ENCODE measurements at regions not wholly inside any gene's neighbourhood (a gene's known extent, or its start where the extent isn't known, plus 50 kb on each side); places are given as distances from the start of the nearest gene placed in this dataset.
"Not testable (repeated sequence)": the region's sequence is repeated elsewhere in the genome, so short reads cannot be mapped to it uniquely, and the experiment has no call there.

DNA sequence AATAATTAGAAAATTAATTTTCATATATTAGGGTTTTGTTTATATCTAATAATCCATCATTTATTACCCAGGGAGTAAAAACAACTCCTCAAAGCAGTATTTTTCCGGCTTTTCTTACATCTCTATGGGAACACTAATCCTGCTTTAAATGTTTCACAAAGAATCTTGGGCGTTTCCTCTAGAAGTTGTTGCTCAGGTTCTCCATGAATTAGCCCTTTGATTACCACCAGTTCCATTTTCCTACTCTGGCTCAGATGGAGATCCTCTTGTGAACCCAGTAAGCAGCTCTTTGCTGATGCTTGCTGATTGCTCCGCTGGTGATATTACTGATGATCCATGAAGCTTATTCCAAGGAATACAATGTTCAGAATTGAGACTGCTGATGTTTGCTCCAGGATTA lies 78.5 kb upstream of the PKP2 start:
- Histone ChIP-seq H3K9ac (ENCODE audit: low read length) (no peak overlapping the region), H3K79me2 (ENCODE audit: low read length) (no peaks in the 10 kb centered on the region), H3K4me3 (ENCODE audit: low read length) (no peak overlapping the region), H3K27me3 (ENCODE audit: low read length) (no peaks in the 10 kb centered on the region), H4K20me1 (ENCODE audit: low read length) (no peaks in the 10 kb centered on the region), H3K4me1 (ENCODE audit: insufficient read depth, low read length) (peaks cover 12% of the 10 kb centered on the region), H3K9me3 (ENCODE audit: low read length) (no peaks in the 10 kb centered on the region), H3K9me2 (replicated peaks; ENCODE audit: low read length) (no peaks in the 10 kb centered on the region), H3K27ac (ENCODE audit: low read length) (no peak overlapping the region), H3K36me3 (ENCODE audit: low read depth, low read length) (no peaks in the 10 kb centered on the region), H2AFZ (ENCODE audit: low read length) (no peak overlapping the region), H3K4me2 (ENCODE audit: low read length) (no peak overlapping the region), H3F3A (ENCODE audit: low read length, unreplicated experiment) (no peaks in the 10 kb centered on the region)
- intact Hi-C loops (cut with micrococcal nuclease), result no loop called here
- POLR2A ChIA-PET (ENCODE audit: unreplicated experiment), result no interaction called here
- ATAC-seq (no peak), DNase-seq (no peak)
- CTCF ChIA-PET, result no interaction called here
- TF ChIP-seq EZH2 (IDR thresholded peaks at IDR 0.05; ENCODE audit: low read length, unreplicated experiment) (no peak), EZH2phosphoT487 (IDR thresholded peaks at IDR 0.05; ENCODE audit: borderline replicate concordance, low read length) (no peak)
- TF ChIP-seq, protein P1, sequence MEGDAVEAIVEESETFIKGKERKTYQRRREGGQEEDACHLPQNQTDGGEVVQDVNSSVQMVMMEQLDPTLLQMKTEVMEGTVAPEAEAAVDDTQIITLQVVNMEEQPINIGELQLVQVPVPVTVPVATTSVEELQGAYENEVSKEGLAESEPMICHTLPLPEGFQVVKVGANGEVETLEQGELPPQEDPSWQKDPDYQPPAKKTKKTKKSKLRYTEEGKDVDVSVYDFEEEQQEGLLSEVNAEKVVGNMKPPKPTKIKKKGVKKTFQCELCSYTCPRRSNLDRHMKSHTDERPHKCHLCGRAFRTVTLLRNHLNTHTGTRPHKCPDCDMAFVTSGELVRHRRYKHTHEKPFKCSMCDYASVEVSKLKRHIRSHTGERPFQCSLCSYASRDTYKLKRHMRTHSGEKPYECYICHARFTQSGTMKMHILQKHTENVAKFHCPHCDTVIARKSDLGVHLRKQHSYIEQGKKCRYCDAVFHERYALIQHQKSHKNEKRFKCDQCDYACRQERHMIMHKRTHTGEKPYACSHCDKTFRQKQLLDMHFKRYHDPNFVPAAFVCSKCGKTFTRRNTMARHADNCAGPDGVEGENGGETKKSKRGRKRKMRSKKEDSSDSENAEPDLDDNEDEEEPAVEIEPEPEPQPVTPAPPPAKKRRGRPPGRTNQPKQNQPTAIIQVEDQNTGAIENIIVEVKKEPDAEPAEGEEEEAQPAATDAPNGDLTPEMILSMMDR (conservative IDR thresholded peaks at IDR 0.05; ENCODE audit: low read depth, low read length), result no peak
- BruUV-seq (replicated peaks), result no TSS peak

DNA sequence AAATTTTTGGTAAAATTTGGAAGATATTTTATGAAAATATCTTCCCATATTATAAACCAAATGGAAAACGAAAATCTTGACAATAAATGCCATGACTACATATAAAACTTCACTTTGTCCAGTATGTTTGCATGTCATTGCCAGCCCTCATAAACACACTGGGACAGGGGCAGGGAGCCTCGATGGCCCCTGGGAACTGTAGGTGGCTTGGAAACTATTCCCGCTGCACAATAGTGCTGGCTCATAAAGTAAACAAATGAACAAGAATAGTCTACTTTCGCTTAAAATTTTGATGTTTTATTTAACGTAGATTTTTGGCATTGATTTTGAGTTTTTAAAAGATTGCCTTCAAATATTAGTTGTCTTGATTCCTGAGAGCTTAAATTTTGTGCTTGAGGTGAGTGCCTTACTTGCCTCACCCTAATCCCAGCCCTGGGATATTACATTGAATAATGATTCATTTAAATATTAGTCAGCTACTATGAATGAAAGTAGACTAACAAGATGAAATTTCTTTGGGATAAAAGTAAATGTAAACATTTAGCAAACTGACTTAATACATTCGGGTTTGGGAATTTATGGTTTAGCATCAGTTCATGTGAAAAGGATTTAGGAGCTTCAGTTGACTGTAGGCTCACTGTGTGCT lies 74.0 kb upstream of the PKP2 start:
- no TSS peak for BruUV-seq (replicated peaks)
- intact Hi-C loops (cut with micrococcal nuclease), result no loop called here
- TF ChIP-seq EZH2 (IDR thresholded peaks at IDR 0.05; ENCODE audit: low read length, unreplicated experiment) (no peak), EZH2phosphoT487 (IDR thresholded peaks at IDR 0.05; ENCODE audit: borderline replicate concordance, low read length) (no peak)
- TF ChIP-seq, protein P1 (conservative IDR thresholded peaks at IDR 0.05; ENCODE audit: low read depth, low read length), result no peak
- Histone ChIP-seq H3K4me3 (ENCODE audit: low read length) (peak overlapping the region; percentile 18; the same call in 1 of the 2 replicates), H3K4me2 (ENCODE audit: low read length) (peak overlapping the region; percentile 72), H3K9me2 (replicated peaks; ENCODE audit: low read length) (no peaks in the 10 kb centered on the region), H3K36me3 (ENCODE audit: low read depth, low read length) (no peaks in the 10 kb centered on the region), H3K9ac (ENCODE audit: low read length) (0 out of 2 replicates have a peak overlapping the region, but pooled peaks have one; percentile 22), H3K27ac (ENCODE audit: low read length) (peak overlapping the region; percentile 64), H3F3A (ENCODE audit: low read length, unreplicated experiment) (no peaks in the 10 kb centered on the region), H4K20me1 (ENCODE audit: low read length) (no peaks in the 10 kb centered on the region), H3K79me2 (ENCODE audit: low read length) (no peaks in the 10 kb centered on the region), H3K4me1 (ENCODE audit: insufficient read depth, low read length) (peaks cover 15% of the 10 kb centered on the region), H3K27me3 (ENCODE audit: low read length) (no peaks in the 10 kb centered on the region), H3K9me3 (ENCODE audit: low read length) (no peaks in the 10 kb centered on the region), H2AFZ (ENCODE audit: low read length) (peak overlapping the region; percentile 63; the same call in 1 of the 2 replicates)
- POLR2A ChIA-PET (ENCODE audit: unreplicated experiment), result interaction anchor here (0.7 kb wide), 1 partner anchor 941 kb away, joined by 5 read pairs; no protein-coding TSS in a partner anchor
- peak; percentile 85 for ATAC-seq
- CTCF ChIA-PET, result no interaction called here
- peak; percentile 63 for DNase-seq

DNA sequence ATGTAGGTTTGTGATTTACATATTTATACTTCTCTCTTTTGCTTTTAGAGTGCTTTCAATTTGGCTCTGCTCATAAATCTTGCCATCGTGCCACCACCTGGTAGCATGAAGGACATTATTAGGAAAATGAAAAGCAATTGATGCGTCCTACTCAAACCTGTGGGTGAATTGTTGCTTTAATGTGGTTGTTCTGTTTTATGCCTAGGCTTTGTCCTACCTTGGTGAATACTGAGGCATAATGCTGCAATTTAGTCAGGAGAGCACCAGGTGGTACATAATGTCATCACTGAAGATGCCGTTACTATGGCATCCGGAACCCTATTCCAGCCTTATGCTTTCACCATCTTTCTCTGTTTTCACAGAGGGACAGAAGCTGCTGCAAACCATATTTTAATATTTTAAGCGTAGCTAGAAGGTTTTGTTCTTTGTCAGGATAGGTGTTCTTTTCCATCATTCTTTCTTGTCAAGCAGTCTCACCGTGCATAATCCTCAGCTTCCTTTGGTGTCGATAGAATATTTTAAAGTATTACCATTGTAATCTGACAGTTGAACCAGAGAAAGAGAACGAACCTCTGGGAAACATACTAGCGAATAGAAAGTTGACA lies 68.5 kb upstream of the PKP2 start:
- Histone ChIP-seq H4K20me1 (ENCODE audit: low read length) (no peaks in the 10 kb centered on the region), H3K27me3 (ENCODE audit: low read length) (no peaks in the 10 kb centered on the region), H3K79me2 (ENCODE audit: low read length) (no peaks in the 10 kb centered on the region), H3K4me1 (ENCODE audit: insufficient read depth, low read length) (peaks cover 3% of the 10 kb centered on the region), H3K9me3 (ENCODE audit: low read length) (no peaks in the 10 kb centered on the region), H3K27ac (ENCODE audit: low read length) (no peak overlapping the region), H3K4me2 (ENCODE audit: low read length) (no peak overlapping the region), H2AFZ (ENCODE audit: low read length) (no peak overlapping the region), H3K4me3 (ENCODE audit: low read length) (no peak overlapping the region), H3F3A (ENCODE audit: low read length, unreplicated experiment) (no peaks in the 10 kb centered on the region), H3K9me2 (replicated peaks; ENCODE audit: low read length) (no peaks in the 10 kb centered on the region), H3K36me3 (ENCODE audit: low read depth, low read length) (no peaks in the 10 kb centered on the region), H3K9ac (ENCODE audit: low read length) (no peak overlapping the region)
- ATAC-seq (no peak), DNase-seq (no peak)
- POLR2A ChIA-PET (ENCODE audit: unreplicated experiment), result no interaction called here
- BruUV-seq (replicated peaks), result no TSS peak
- no peak for TF ChIP-seq EZH2phosphoT487 (IDR thresholded peaks at IDR 0.05; ENCODE audit: borderline replicate concordance, low read length)
- TF ChIP-seq, protein P1 (conservative IDR thresholded peaks at IDR 0.05; ENCODE audit: low read depth, low read length), result no peak
- no peak for TF ChIP-seq EZH2 (IDR thresholded peaks at IDR 0.05; ENCODE audit: low read length, unreplicated experiment)
- CTCF ChIA-PET, result no interaction called here
- intact Hi-C loops (cut with micrococcal nuclease), result no loop called here

DNA sequence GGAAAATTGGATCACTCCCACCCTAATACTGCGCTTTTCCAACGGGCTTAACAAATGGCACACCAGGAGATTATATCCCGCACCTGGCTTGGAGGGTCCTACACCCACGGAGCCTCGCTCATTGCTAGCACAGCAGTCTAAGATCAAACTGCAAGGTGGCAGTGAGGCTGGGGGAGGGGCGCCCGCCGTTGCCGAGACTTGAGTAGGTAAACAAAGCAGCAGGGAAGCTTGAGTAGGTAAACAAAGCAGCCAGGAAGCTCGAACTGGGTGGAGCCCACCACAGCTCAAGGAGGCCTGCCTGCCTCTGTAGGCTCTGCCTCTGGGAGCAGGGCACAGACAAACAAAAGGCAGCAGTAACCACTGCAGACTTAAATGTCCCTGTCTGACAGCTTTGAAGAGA lies 59.8 kb upstream of the PKP2 start:
- DNase-seq; H3K9ac ChIP-seq (ENCODE audit: low read length): not testable (repeated sequence)

More for the DNA sequence above, 59.8 kb upstream of the PKP2 start:
- H3K4me2 ChIP-seq (ENCODE audit: low read length); H3K9me3 ChIP-seq (ENCODE audit: low read length); H3K36me3 ChIP-seq (ENCODE audit: low read depth, low read length); H3F3A ChIP-seq (ENCODE audit: low read length, unreplicated experiment); H3K4me3 ChIP-seq (ENCODE audit: low read length); H2AFZ ChIP-seq (ENCODE audit: low read length); H3K27ac ChIP-seq (ENCODE audit: low read length); H4K20me1 ChIP-seq (ENCODE audit: low read length); H3K9me2 ChIP-seq (replicated peaks; ENCODE audit: low read length); POLR2A ChIA-PET (ENCODE audit: unreplicated experiment); H3K4me1 ChIP-seq (ENCODE audit: insufficient read depth, low read length); BruUV-seq (replicated peaks); ATAC-seq; H3K27me3 ChIP-seq (ENCODE audit: low read length); H3K79me2 ChIP-seq (ENCODE audit: low read length); CTCF ChIA-PET: not testable (repeated sequence)
- intact Hi-C loops (cut with micrococcal nuclease), result loop anchor here (10.0 kb wide), 1 partner anchor 248 kb away; no protein-coding TSS in a partner anchor

Data from PC-3 (cell line).